A673 (cell line): ENCODE measurements at regions not wholly inside any gene's neighbourhood (a gene's known extent, or its start where the extent isn't known, plus 50 kb on each side); places are given as distances from the start of the nearest gene placed in this dataset.

ENCODE experiments used
- BruUV-seq: library from RNA; stranded (reverse); fragments of 400-500 nt; replicated peaks from 2 replicates; lab custom pipeline; 2021; lab: Mats Ljungman, UMichigan
- CTCF ChIA-PET: fragments of 300-600 bp; sonication (Branson Sonifier 250); formaldehyde crosslinking; loops from one replicate; lab custom pipeline; 2022; ENCODE audit warnings: antibody characterized with exemption; lab: Charles Lee
- POLR2A ChIA-PET: fragments of 300-600 bp; sonication (Branson Sonifier 250); formaldehyde crosslinking; loops from one replicate; lab custom pipeline; 2022; ENCODE audit warnings: antibody characterized with exemption; ENCODE audit not compliant: low non-redundant PET; lab: Charles Lee
- DNase-seq: peaks from one replicate; pipeline ENCODE4 v3.0.0-alpha.2; 2015; ENCODE audit warnings: low spot score
- H3K27ac ChIP-seq: fragments of 200-600 bp; sonication (generic); 2 replicates; pipeline ENCODE4 v1.5.1; 2016; ENCODE audit warnings: mixed run types, low read depth, mild to moderate bottlenecking, mixed read lengths, antibody characterized with exemption, low read length; ENCODE audit not compliant: poor library complexity, severe bottlenecking
- H3K27me3 ChIP-seq: fragments of 200-600 bp; sonication (generic); replicated peaks from 2 replicates; pipeline ENCODE4 v1.6.1; 2017; ENCODE audit warnings: mixed run types, low read depth, mild to moderate bottlenecking, mixed read lengths, antibody characterized with exemption, low read length; ENCODE audit not compliant: insufficient read depth, poor library complexity
- H3K36me3 ChIP-seq: fragments of 200-600 bp; sonication (generic); 2 replicates; pipeline ENCODE4 v1.6.1; 2016; ENCODE audit warnings: mixed run types, mild to moderate bottlenecking, mixed read lengths, antibody characterized with exemption, low read length; ENCODE audit not compliant: insufficient read depth, poor library complexity, severe bottlenecking
- H3K4me1 ChIP-seq: fragments of 200-600 bp; sonication (generic); 2 replicates; pipeline ENCODE4 v1.6.1; 2017; ENCODE audit warnings: mixed run types, mild to moderate bottlenecking, mixed read lengths, antibody characterized with exemption, low read length; ENCODE audit not compliant: insufficient read depth, poor library complexity, severe bottlenecking
- H3K4me3 ChIP-seq: fragments of 200-600 bp; sonication (generic); 2 replicates; pipeline ENCODE4 v1.5.1; 2016; ENCODE audit warnings: low read depth, mixed run types, mild to moderate bottlenecking, mixed read lengths, low read length; ENCODE audit not compliant: poor library complexity, severe bottlenecking
- H3K9me3 ChIP-seq: fragments of 200-600 bp; sonication (generic); 2 replicates; pipeline ENCODE4 v1.6.1; 2016; ENCODE audit warnings: mixed run types, low read depth, mild to moderate bottlenecking, mixed read lengths, antibody characterized with exemption, low read length; ENCODE audit not compliant: poor library complexity, severe bottlenecking
- CTCF ChIP-seq: fragments of 300-800, 200-600 bp; sonication (generic); conservative IDR thresholded peaks from 2 replicates; pipeline ENCODE4 v1.5.1; 2017; ENCODE audit warnings: low read depth, mild to moderate bottlenecking, antibody characterized with exemption, low read length, moderate library complexity, mixed read lengths
- EZH2 ChIP-seq: fragments of 200-600 bp; sonication (generic); IDR thresholded peaks from 2 replicates; pipeline ENCODE4 v1.6.1; 2017; ENCODE audit warnings: borderline replicate concordance, low read depth, mild to moderate bottlenecking, mixed read lengths, antibody characterized with exemption, low read length; ENCODE audit not compliant: poor library complexity, severe bottlenecking
- intact Hi-C: fragments of 100-400 bp; cut with micrococcal nuclease; formaldehyde crosslinking; loops from one replicate; pipeline ENCODE4 v1.10.0; 2022; ENCODE audit not compliant: unreplicated experiment

GRCh38 chr16:86436466-86437185, 73.7 kb upstream of the FOXF1 start:
- intact Hi-C loops = no loop called here
- peaks cover 90% of the 10 kb centered on the region for H3K27me3 ChIP-seq
- H3K27ac ChIP-seq = no peak overlapping the region
- ChIA-PET POLR2A (no interaction called here), CTCF (no interaction called here)
- BruUV-seq = no TSS peak
- H3K4me1 ChIP-seq = no peaks in the 10 kb centered on the region
- H3K36me3 ChIP-seq = no peaks in the 10 kb centered on the region
- H3K9me3 ChIP-seq = no peaks in the 10 kb centered on the region
- no peak for TF ChIP-seq CTCF
- TF ChIP-seq EZH2 = no peak
- H3K4me3 ChIP-seq = no peak overlapping the region
- DNase-seq = no peak

- TF ChIP-seq CTCF (no peak), EZH2 (no peak)
- no peak for DNase-seq
- H3K27me3 ChIP-seq = peaks cover 90% of the 10 kb centered on the region
- no peak overlapping the region for H3K4me3 ChIP-seq
- CTCF ChIA-PET = no interaction called here
- intact Hi-C loops = no loop called here
- no TSS peak for BruUV-seq
- H3K27ac ChIP-seq = no peak overlapping the region
- no peaks in the 10 kb centered on the region for H3K4me1 ChIP-seq
- H3K9me3 ChIP-seq = no peaks in the 10 kb centered on the region
- POLR2A ChIA-PET = no interaction called here
- no peaks in the 10 kb centered on the region for H3K36me3 ChIP-seq
These were observed 73.0 kb upstream of the FOXF1 start for GRCh38 chr16:86437348-86437747.

GRCh38 chr16:86442703-86443102, 67.6 kb upstream of the FOXF1 start:
- ChIA-PET POLR2A (no interaction called here), CTCF (no interaction called here)
- no peak for DNase-seq
- Histone ChIP-seq H3K4me3 (no peak overlapping the region), H3K4me1 (no peaks in the 10 kb centered on the region), H3K27ac (no peak overlapping the region), H3K27me3 (peaks cover 85% of the 10 kb centered on the region), H3K9me3 (no peaks in the 10 kb centered on the region), H3K36me3 (no peaks in the 10 kb centered on the region)
- intact Hi-C loops = no loop called here
- BruUV-seq = no TSS peak
- no peak for TF ChIP-seq EZH2
